CD14-positive monocyte (primary cell): ENCODE measurements at regions not wholly inside any gene's neighbourhood (a gene's known extent, or its start where the extent isn't known, plus 50 kb on each side); places are given as distances from the start of the nearest gene placed in this dataset.

Source experiments
- DNase-seq, 3 donors: peaks; one replicate each; pipeline ENCODE4 v3.0.0-alpha.2; 2011 to 2022
- H2AFZ ChIP-seq: 2 replicates; pipeline ENCODE4 v1.6.0; 2012; ENCODE audit warnings: mild to moderate bottlenecking, low read depth, low read length, inconsistent platforms; ENCODE audit not compliant: insufficient read depth, poor library complexity, severe bottlenecking
- H3K27ac ChIP-seq, 2 donors: 1 replicate in 1 of 2; 2 replicates in 1 of 2; pipeline ENCODE4 v1.5.1; 2012 to 2013; ENCODE audit warnings: low read length in 2 of 2, control low read depth in 1 of 2, inconsistent platforms in 1 of 2, low read depth in 1 of 2, mild to moderate bottlenecking in 1 of 2
- H3K27me3 ChIP-seq, 2 donors: one replicate each; pipeline versions ENCODE4 v1.6.0 to v1.6.1; 2011 to 2013; ENCODE audit warnings: low read length in 2 of 2; ENCODE audit not compliant: control insufficient read depth in 2 of 2, insufficient read depth in 2 of 2
- H3K36me3 ChIP-seq, 2 donors: replicated peaks in 1 of 2; 1 replicate in 1 of 2; 2 replicates in 1 of 2; pipeline versions ENCODE4 v1.5.1 to v1.6.1; 2012 to 2013; ENCODE audit warnings: low read length in 2 of 2, control low read depth in 1 of 2, inconsistent platforms in 1 of 2, mild to moderate bottlenecking in 1 of 2; ENCODE audit not compliant: insufficient read depth in 2 of 2, control insufficient read depth in 1 of 2
- H3K4me1 ChIP-seq, 2 donors: 1 replicate in 1 of 2; 2 replicates in 1 of 2; pipeline versions ENCODE4 v1.5.1 to v1.6.1; 2012 to 2013; ENCODE audit warnings: low read length in 2 of 2, control low read depth in 1 of 2, inconsistent platforms in 1 of 2, mild to moderate bottlenecking in 1 of 2, moderate library complexity in 1 of 2; ENCODE audit not compliant: insufficient read depth in 2 of 2, control insufficient read depth in 1 of 2
- H3K4me2 ChIP-seq: replicated peaks from 2 replicates; pipeline ENCODE3; 2012; ENCODE audit warnings: low read length, moderate library complexity, mild to moderate bottlenecking; ENCODE audit not compliant: poor library complexity, severe bottlenecking; ENCODE audit errors: extremely low read depth
- H3K4me3 ChIP-seq, 3 experiments: fragments of 200-600 bp in 1 of 3; sonication (generic) in 1 of 3; replicated peaks in 1 of 3; 1 replicate in 2 of 3; 2 replicates in 1 of 3; pipeline ENCODE4 v1.5.1; 2011 to 2013; ENCODE audit warnings: low read length in 3 of 3, mild to moderate bottlenecking in 3 of 3, control low read depth in 2 of 3, low read depth in 2 of 3, inconsistent platforms in 1 of 3, moderate library complexity in 1 of 3
- H3K79me2 ChIP-seq: 2 replicates; pipeline ENCODE4 v1.6.0; 2012; ENCODE audit warnings: mild to moderate bottlenecking, control low read depth, inconsistent platforms, low read length, moderate library complexity; ENCODE audit not compliant: insufficient read depth
- H3K9ac ChIP-seq: 2 replicates; pipeline ENCODE4 v1.6.0; 2017; ENCODE audit warnings: low read length, mild to moderate bottlenecking; ENCODE audit not compliant: insufficient read depth, poor library complexity, severe bottlenecking
- H3K9me3 ChIP-seq, 2 donors: replicated peaks in 1 of 2; 1 replicate in 1 of 2; 2 replicates in 1 of 2; pipeline versions ENCODE4 v1.5.1 to v1.6.1; 2012 to 2013; ENCODE audit warnings: low read length in 2 of 2, control low read depth in 1 of 2; ENCODE audit not compliant: control insufficient read depth in 1 of 2, insufficient read depth in 1 of 2
- H4K20me1 ChIP-seq: 2 replicates; pipeline ENCODE4 v1.6.0; 2012; ENCODE audit warnings: mild to moderate bottlenecking, low read length, control low read depth, moderate library complexity; ENCODE audit not compliant: insufficient read depth
- H3K27ac Mint-ChIP-seq, 7 donors: one replicate each; pipeline ENCODE4 v1.8.0; 2020; ENCODE audit warnings: mild to moderate bottlenecking in 7 of 7, mixed read lengths in 7 of 7, moderate library complexity in 6 of 7, inconsistent platforms in 2 of 7
- H3K27me3 Mint-ChIP-seq, 3 donors: one replicate each; pipeline ENCODE4 v1.8.0; 2021 to 2022; ENCODE audit warnings: low read depth in 3 of 3, mild to moderate bottlenecking in 3 of 3, mixed read lengths in 3 of 3, moderate library complexity in 3 of 3, inconsistent platforms in 1 of 3
- H3K36me3 Mint-ChIP-seq, 2 donors: one replicate each; pipeline ENCODE4 v1.8.0; 2020; ENCODE audit warnings: mixed read lengths in 2 of 2, inconsistent platforms in 1 of 2, mild to moderate bottlenecking in 1 of 2
- H3K4me1 Mint-ChIP-seq: one replicate; pipeline ENCODE4 v1.8.0; 2020; ENCODE audit warnings: mild to moderate bottlenecking, mixed read lengths
- H3K4me3 Mint-ChIP-seq, 2 donors: one replicate each; pipeline ENCODE4 v1.8.0; 2020; ENCODE audit warnings: mild to moderate bottlenecking in 2 of 2, mixed read lengths in 2 of 2, moderate library complexity in 1 of 2
- H3K9me3 Mint-ChIP-seq, 7 donors: one replicate each; pipeline ENCODE4 v1.8.0; 2020 to 2022; ENCODE audit warnings: mixed read lengths in 7 of 7, mild to moderate bottlenecking in 6 of 7, moderate library complexity in 6 of 7, inconsistent platforms in 2 of 7
- WGBS: methylation state at CpG from one replicate; pipeline ENCODE4 v1.1.5; 2013; ENCODE audit warnings: missing lambda C conversion rate; ENCODE audit not compliant: insufficient coverage; 5-methylcytosine and 5-hydroxymethylcytosine counted together
- intact Hi-C, 2 donors: fragments of 100-400 bp; cut with micrococcal nuclease; formaldehyde crosslinking; loops; one replicate each; pipeline versions ENCODE4 v1.15.0 to v1.15.1; 2023
- TF ChIP-seq, protein P1 (sequence below): fragments of 200-600 bp; IDR thresholded peaks from one replicate; pipeline ENCODE4 v1.8.0; 2022; ENCODE audit warnings: antibody characterized with exemption, mild to moderate bottlenecking

DNA sequence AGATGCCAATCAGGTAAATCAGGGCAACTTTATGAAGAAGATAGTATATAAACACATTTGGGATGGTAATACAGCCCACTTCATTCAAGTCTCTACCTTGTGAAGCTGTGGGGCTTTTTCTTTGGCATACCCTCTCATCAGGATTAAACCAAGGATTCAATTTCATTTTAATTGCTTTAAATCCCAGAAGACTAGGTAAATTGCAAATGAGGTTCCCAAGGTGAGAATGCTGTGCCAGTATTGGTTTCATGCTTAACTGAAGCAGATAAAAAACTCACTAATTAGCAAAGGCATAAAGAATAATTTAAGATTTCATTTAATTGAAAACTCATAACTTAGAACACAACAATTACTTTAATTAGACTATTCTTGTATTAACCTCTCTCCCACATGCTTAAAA is 1218.1 kb downstream of the FAM181B start:
- Mint-ChIP-seq H3K4me3 (no peak overlapping the region), H3K27ac (no peak overlapping the region), H3K4me1 (no peaks in the 10 kb centered on the region), H3K36me3 (no peaks in the 10 kb centered on the region), H3K27me3 (peaks cover 0 to 1% (median 0%) of the 10 kb centered on the region in 3 donors), H3K9me3 (peaks cover 0 to 4% (median 0%) of the 10 kb centered on the region in 7 donors)
- Histone ChIP-seq H3K36me3 (no peaks in the 10 kb centered on the region), H3K9ac (no peak overlapping the region), H3K4me3 (no peak overlapping the region), H3K9me3 (no peaks in the 10 kb centered on the region), H3K4me2 (no peak overlapping the region), H3K4me1 (no peaks in the 10 kb centered on the region), H3K27ac (no peak overlapping the region), H2AFZ (no peak overlapping the region), H3K79me2 (no peaks in the 10 kb centered on the region), H3K27me3 (no peaks in the 10 kb centered on the region), H4K20me1 (no peaks in the 10 kb centered on the region)
- intact Hi-C loops, result no loop called here
- TF ChIP-seq, protein P1, sequence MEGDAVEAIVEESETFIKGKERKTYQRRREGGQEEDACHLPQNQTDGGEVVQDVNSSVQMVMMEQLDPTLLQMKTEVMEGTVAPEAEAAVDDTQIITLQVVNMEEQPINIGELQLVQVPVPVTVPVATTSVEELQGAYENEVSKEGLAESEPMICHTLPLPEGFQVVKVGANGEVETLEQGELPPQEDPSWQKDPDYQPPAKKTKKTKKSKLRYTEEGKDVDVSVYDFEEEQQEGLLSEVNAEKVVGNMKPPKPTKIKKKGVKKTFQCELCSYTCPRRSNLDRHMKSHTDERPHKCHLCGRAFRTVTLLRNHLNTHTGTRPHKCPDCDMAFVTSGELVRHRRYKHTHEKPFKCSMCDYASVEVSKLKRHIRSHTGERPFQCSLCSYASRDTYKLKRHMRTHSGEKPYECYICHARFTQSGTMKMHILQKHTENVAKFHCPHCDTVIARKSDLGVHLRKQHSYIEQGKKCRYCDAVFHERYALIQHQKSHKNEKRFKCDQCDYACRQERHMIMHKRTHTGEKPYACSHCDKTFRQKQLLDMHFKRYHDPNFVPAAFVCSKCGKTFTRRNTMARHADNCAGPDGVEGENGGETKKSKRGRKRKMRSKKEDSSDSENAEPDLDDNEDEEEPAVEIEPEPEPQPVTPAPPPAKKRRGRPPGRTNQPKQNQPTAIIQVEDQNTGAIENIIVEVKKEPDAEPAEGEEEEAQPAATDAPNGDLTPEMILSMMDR, result no peak
- DNase-seq, result no peak

DNA sequence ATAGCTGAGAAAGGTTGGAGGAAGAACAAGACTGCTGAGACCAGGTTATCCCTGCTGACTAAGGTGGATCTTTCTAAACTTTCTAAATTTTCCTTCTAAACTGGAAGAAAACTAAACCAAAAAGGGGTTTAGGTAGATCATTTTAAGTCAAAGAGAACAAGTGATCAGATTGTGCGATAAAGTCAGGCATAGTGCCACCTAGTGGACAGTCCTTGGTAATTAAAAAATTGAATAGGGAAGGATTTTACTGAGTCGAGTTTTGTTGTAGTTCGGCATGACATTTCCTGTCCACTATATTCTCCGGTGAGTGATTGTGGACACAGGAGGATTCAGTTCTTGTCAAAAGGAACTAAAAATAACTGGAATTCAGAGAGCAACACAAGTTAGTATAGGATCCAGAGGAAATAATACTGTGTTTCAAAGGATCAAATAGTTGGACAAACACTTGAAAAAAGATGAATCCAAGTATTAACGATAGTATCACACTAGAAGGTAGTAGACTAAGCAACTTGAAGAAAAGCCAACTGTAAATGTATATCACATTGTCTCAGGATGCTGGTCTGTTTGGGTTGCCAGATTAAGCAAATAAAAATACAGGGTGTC is 1236.4 kb downstream of the FAM181B start:
- H3K27me3 Mint-ChIP-seq, result peaks cover 0 to 3% (median 0%) of the 10 kb centered on the region in 3 donors
- Histone ChIP-seq H3K27ac (no peak overlapping the region), H2AFZ (no peak overlapping the region), H3K9ac (no peak overlapping the region), H3K4me2 (no peak overlapping the region), H3K27me3 (no peaks in the 10 kb centered on the region), H3K9me3 (no peaks in the 10 kb centered on the region), H3K4me1 (no peaks in the 10 kb centered on the region), H3K36me3 (no peaks in the 10 kb centered on the region), H3K4me3 (no peak overlapping the region), H4K20me1 (no peaks in the 10 kb centered on the region), H3K79me2 (no peaks in the 10 kb centered on the region)
- H3K36me3 Mint-ChIP-seq, result no peaks in the 10 kb centered on the region
- H3K9me3 Mint-ChIP-seq, result peaks cover 0 to 3% (median 0%) of the 10 kb centered on the region in 7 donors
- H3K27ac Mint-ChIP-seq, result no peak overlapping the region
- DNase-seq, result peak in 1 of 3 donors; percentile 0
- 2% methylated on average over 3 of the region's 5 CpGs for WGBS
- TF ChIP-seq, protein P1, result peak; percentile 76
- H3K4me1 Mint-ChIP-seq, result no peaks in the 10 kb centered on the region
- intact Hi-C loops, result no loop called here
- no peak overlapping the region for H3K4me3 Mint-ChIP-seq
